ENCODE measurements at regions not wholly inside any gene's neighbourhood (a gene's known extent, or its start where the extent isn't known, plus 50 kb on each side); places are given as distances from the start of the nearest gene placed in this dataset.

DNA sequence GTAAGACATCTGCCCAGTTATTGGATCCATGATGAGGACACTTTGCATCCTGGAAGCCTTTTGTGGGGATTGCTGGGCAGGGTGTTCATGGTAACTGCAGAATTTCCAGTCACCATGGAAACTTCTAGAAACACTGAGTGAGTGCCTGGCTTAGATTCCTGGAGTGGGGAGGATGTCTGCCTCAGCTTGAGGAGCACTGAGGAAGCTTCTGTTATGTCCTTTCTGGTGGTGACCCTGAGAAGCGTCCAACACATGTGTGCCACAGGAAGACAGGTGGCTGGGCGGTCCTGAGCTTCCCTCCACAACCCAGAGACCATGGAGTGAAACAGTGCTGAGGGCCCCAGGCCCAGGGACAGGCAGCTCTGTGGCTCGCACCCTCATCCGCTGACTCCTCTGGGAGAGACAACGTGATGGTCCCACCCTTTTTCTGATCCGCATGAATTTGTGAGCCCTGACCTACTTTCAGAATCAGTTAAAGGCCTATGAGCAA, 191.8 kb upstream of the CXCL12 start:
- TF ChIP-seq, protein P1, sequence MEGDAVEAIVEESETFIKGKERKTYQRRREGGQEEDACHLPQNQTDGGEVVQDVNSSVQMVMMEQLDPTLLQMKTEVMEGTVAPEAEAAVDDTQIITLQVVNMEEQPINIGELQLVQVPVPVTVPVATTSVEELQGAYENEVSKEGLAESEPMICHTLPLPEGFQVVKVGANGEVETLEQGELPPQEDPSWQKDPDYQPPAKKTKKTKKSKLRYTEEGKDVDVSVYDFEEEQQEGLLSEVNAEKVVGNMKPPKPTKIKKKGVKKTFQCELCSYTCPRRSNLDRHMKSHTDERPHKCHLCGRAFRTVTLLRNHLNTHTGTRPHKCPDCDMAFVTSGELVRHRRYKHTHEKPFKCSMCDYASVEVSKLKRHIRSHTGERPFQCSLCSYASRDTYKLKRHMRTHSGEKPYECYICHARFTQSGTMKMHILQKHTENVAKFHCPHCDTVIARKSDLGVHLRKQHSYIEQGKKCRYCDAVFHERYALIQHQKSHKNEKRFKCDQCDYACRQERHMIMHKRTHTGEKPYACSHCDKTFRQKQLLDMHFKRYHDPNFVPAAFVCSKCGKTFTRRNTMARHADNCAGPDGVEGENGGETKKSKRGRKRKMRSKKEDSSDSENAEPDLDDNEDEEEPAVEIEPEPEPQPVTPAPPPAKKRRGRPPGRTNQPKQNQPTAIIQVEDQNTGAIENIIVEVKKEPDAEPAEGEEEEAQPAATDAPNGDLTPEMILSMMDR (conservative IDR thresholded peaks at IDR 0.05): no peak
- TF ChIP-seq EZH2 (IDR thresholded peaks at IDR 0.05; ENCODE audit: low read depth): no peak

Measured in PC-9 (cell line).